K562 (cell line): ENCODE measurements at regions not wholly inside any gene's neighbourhood (a gene's known extent, or its start where the extent isn't known, plus 50 kb on each side); places are given as distances from the start of the nearest gene placed in this dataset.

Experiments
- ATAC-seq: fragments of 200-7000 bp; cut with Tn5 transposase; 3 replicates; pipeline ENCODE4 v1.9.1; 2020; ENCODE audit warnings: moderate library complexity
- BruUV-seq: library from RNA; stranded (reverse); fragments of 400-500 nt; replicated peaks from 2 replicates; lab custom pipeline; 2021; lab: Mats Ljungman, UMichigan
- CTCF ChIA-PET: fragments of 300-600 bp; formaldehyde crosslinking; extraction: SDS; loops from one replicate; lab custom pipeline; 2021; ENCODE audit warnings: low intra/inter-chr PET ratio; lab: Yijun Ruan, JAX
- POLR2A ChIA-PET: fragments of 300-600, 350-650 bp; sonication (Branson Sonifier 250); formaldehyde crosslinking; extraction: SDS; loops from one replicate; lab custom pipeline; 2021; ENCODE audit warnings: antibody characterized with exemption, inconsistent platforms; lab: Yijun Ruan, JAX
- DNase-seq, 4 experiments: peaks; one replicate each; pipeline versions ENCODE4 v3.0.0 to v3.0.0-alpha.2; 2011 to 2018; ENCODE audit warnings: low spot score in 3 of 4, mixed read lengths in 3 of 4; ENCODE audit errors: extremely low read depth in 1 of 4
- FAIRE-seq: peaks from 2 replicates; lab custom pipeline; 2011; peaks lifted over from hg19 to GRCh38; lab: Jason Lieb, UNC
- H2AFZ ChIP-seq: 2 replicates; pipeline ENCODE4 v1.6.0; 2011; ENCODE audit warnings: low read depth, low read length, control low read depth, inconsistent platforms
- H3K27ac ChIP-seq: fragments of 200-600 bp; 3 replicates; pipeline ENCODE4 v1.8.0; 2011; ENCODE audit warnings: low read depth, mild to moderate bottlenecking, control low read depth, inconsistent platforms, low read length, moderate library complexity, mixed read lengths; ENCODE audit errors: extremely low read depth
- H3K27me3 ChIP-seq, 2 experiments: fragments of 300-600 bp in 1 of 2; 2 replicates in 1 of 2; 3 replicates in 1 of 2; pipeline versions ENCODE4 v1.6.0 to v1.8.0; 2011; ENCODE audit warnings: inconsistent platforms in 2 of 2, low read length in 2 of 2, mild to moderate bottlenecking in 1 of 2, mixed read lengths in 1 of 2, moderate library complexity in 1 of 2; ENCODE audit not compliant: control insufficient read depth in 2 of 2, insufficient read depth in 2 of 2
- H3K36me3 ChIP-seq: fragments of 300-600 bp; 3 replicates; pipeline ENCODE4 v1.8.0; 2011; ENCODE audit warnings: mild to moderate bottlenecking, low read length, inconsistent platforms; ENCODE audit not compliant: control insufficient read depth, insufficient read depth
- H3K4me1 ChIP-seq, 2 experiments: fragments of 200-600 bp in 1 of 2; replicated peaks in 1 of 2; 2 replicates in 1 of 2; 3 replicates in 1 of 2; pipeline versions ENCODE4 v1.5.1 to v1.8.0; 2011; ENCODE audit warnings: inconsistent platforms in 2 of 2, low read length in 2 of 2, mild to moderate bottlenecking in 1 of 2, mixed read lengths in 1 of 2, moderate library complexity in 1 of 2; ENCODE audit not compliant: control insufficient read depth in 2 of 2, insufficient read depth in 2 of 2
- H3K4me2 ChIP-seq: 2 replicates; pipeline ENCODE4 v1.6.1; 2011; ENCODE audit warnings: low read length, control low read depth, inconsistent platforms, mixed read lengths; ENCODE audit not compliant: insufficient read depth
- H3K4me3 ChIP-seq: fragments of 200-600 bp; sonication (generic), shearing (Covaris generic); 2 replicates; pipeline ENCODE4 v1.5.1; 2016; ENCODE audit warnings: control low read depth, inconsistent platforms
- H3K79me2 ChIP-seq: fragments of 200-600 bp; 3 replicates; pipeline ENCODE4 v1.8.0; 2011; ENCODE audit warnings: low read length, inconsistent platforms; ENCODE audit not compliant: control insufficient read depth, insufficient read depth
- H3K9ac ChIP-seq, 2 experiments: 2 replicates each; pipeline versions ENCODE4 v1.6.0 to v1.6.1; 2011; ENCODE audit warnings: low read depth in 2 of 2, low read length in 2 of 2, control low read depth in 1 of 2, inconsistent platforms in 1 of 2, mild to moderate bottlenecking in 1 of 2, mixed read lengths in 1 of 2; ENCODE audit not compliant: insufficient read depth in 1 of 2
- H3K9me1 ChIP-seq: one replicate; pipeline ENCODE4 v1.6.0; 2011; ENCODE audit warnings: inconsistent platforms, mild to moderate bottlenecking, low read length, moderate library complexity; ENCODE audit not compliant: control insufficient read depth, insufficient read depth
- H3K9me3 ChIP-seq: replicated peaks from 2 replicates; pipeline ENCODE4 v1.5.1; 2011; ENCODE audit warnings: low read depth, low read length, inconsistent platforms; ENCODE audit not compliant: control insufficient read depth, insufficient read depth
- H4K20me1 ChIP-seq: replicated peaks from 2 replicates; pipeline ENCODE4 v1.6.1; 2011; ENCODE audit warnings: low read length, inconsistent platforms, mixed read lengths; ENCODE audit not compliant: control insufficient read depth, insufficient read depth
- HIVEP1 ChIP-seq: fragments of 250-450 bp; sonication (Bioruptor Pico); IDR thresholded peaks from 2 replicates; pipeline ENCODE4 v1.4.0; 2020; ENCODE audit warnings: mild to moderate bottlenecking
- KHSRP ChIP-seq: fragments of 450-650 bp; IDR thresholded peaks from 2 replicates; pipeline ENCODE4 v1.6.1; 2017
- MAFF ChIP-seq: IDR thresholded peaks from 2 replicates; pipeline ENCODE4 v1.6.1; 2012; ENCODE audit warnings: low read length, improper control_type of control experiment
- MAFG ChIP-seq: fragments of 450-650 bp; conservative IDR thresholded peaks from 2 replicates; pipeline ENCODE4 v1.6.1; 2016; ENCODE audit warnings: missing genetic modification characterization, missing compliant biosample characterization
- NBN ChIP-seq: fragments of 450-650 bp; IDR thresholded peaks from 2 replicates; pipeline ENCODE4 v1.6.1; 2016; ENCODE audit warnings: low read depth, mild to moderate bottlenecking
- NUFIP1 ChIP-seq: fragments of 450-650 bp; IDR thresholded peaks from 2 replicates; pipeline ENCODE4 v1.6.1; 2018; ENCODE audit not compliant: partially characterized antibody
- RBFOX2 ChIP-seq: fragments of 200-400 bp; formaldehyde crosslinking; IDR thresholded peaks from 2 replicates; pipeline ENCODE4 v1.6.1; 2017; ENCODE audit warnings: low read depth, mild to moderate bottlenecking, low read length, moderate library complexity
- RFX1 ChIP-seq: fragments of 450-650 bp; IDR thresholded peaks from 2 replicates; pipeline ENCODE4 v1.6.1; 2016; ENCODE audit warnings: mild to moderate bottlenecking, moderate library complexity
- RHOXF2B ChIP-seq: fragments of 250-450 bp; sonication (Bioruptor Pico); conservative IDR thresholded peaks from 2 replicates; pipeline ENCODE4 v1.5.1; 2021
- WGBS: fragments of 100-300 bp; shearing (Covaris generic); methylation state at CpG from one replicate; pipeline ENCODE4 v1.1.6; 2016; ENCODE audit warnings: low coverage, mixed read lengths; ENCODE audit not compliant: insufficient coverage; ENCODE audit errors: missing lambda C conversion rate; 5-methylcytosine and 5-hydroxymethylcytosine counted together
- in situ Hi-C: fragments of 300-500 bp; cut with MboI; formaldehyde crosslinking; loops from 4 replicates; pipeline ENCODE4 v1.15.0; 2018; ENCODE audit warnings: inconsistent platforms, mixed read lengths
- intact Hi-C: fragments of 100-400 bp; cut with micrococcal nuclease; formaldehyde crosslinking; loops from 2 replicates; pipeline ENCODE4 v1.14.2; 2022
- TF ChIP-seq, protein P1 (sequence below): fragments of 450-650 bp; formaldehyde crosslinking; IDR thresholded peaks from 2 replicates; pipeline ENCODE4 v1.4.0; 2020; ENCODE audit warnings: mild to moderate bottlenecking, moderate library complexity

DNA sequence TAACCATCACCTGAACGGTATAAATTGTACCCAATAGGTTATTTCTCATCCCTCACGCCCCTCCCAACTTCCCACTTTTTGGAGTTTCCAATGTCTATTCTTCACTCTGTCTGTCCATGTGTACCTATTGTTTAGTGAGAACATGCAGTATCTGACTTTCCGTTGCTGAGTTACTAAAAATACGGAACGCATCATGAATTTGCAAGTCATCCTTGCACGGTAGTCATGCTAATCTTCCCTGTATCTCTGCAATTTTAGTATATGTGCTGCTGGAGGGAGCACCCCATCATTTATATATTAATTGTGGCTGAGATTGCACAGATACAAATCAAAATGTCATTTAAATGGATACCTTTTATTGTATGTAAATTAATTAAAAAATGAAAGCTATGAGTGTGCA, 75.7 kb upstream of the SFMBT2 start (continued):
- TF ChIP-seq KHSRP: no peak
- peak; percentile 91 for TF ChIP-seq MAFG
- TF ChIP-seq NBN: no peak
- peak; percentile 60; the same call in 1 of the 2 replicates for TF ChIP-seq MAFF
- no peak for TF ChIP-seq RHOXF2B (CRISPR knock-in tag)
- TF ChIP-seq HIVEP1 (CRISPR knock-in tag): no peak
- no peak for TF ChIP-seq RBFOX2

DNA sequence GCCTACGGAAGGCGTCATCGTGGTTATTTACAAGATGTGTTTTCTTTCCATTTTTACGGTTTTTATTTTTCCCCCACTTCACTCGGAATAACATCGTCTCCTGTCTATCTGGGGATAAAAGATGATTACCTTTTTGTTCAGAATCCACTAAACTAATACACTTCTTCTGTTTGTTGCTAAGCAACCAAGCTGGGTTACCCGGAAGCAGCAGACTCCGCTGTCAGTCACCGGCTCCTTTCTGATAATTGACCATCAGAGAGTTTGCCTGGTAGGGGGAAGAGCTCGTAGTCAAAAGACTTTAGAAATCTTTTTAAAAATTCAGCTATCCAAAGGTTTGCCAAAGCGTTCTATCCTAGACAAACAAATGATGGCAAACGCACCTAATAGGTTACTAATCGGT, 75.0 kb upstream of the SFMBT2 start:
- CTCF ChIA-PET: no interaction called here
- no peaks in the 10 kb centered on the region for H3K4me1 ChIP-seq
- intact Hi-C loops: no loop called here

More for the DNA sequence above, 75.0 kb upstream of the SFMBT2 start:
- H3K27ac ChIP-seq: no peak overlapping the region
- no peak overlapping the region for H3K4me3 ChIP-seq
- no peaks in the 10 kb centered on the region for H3K36me3 ChIP-seq
- POLR2A ChIA-PET: interaction anchor here (0.6 to 1.1 kb wide), 3 partner anchors 16 to 906 kb away, joined by 3 read pairs; no protein-coding TSS in a partner anchor
- BruUV-seq: no TSS peak
- FAIRE-seq (no peak), DNase-seq (no peak), ATAC-seq (no peak)
- H3K27me3 ChIP-seq: peaks cover 27 to 33% of the 10 kb centered on the region in 2 experiments
- no peak overlapping the region for H3K4me2 ChIP-seq
- TF ChIP-seq RFX1 (peak; percentile 77), NUFIP1 (no peak)
- TF ChIP-seq, protein P1, sequence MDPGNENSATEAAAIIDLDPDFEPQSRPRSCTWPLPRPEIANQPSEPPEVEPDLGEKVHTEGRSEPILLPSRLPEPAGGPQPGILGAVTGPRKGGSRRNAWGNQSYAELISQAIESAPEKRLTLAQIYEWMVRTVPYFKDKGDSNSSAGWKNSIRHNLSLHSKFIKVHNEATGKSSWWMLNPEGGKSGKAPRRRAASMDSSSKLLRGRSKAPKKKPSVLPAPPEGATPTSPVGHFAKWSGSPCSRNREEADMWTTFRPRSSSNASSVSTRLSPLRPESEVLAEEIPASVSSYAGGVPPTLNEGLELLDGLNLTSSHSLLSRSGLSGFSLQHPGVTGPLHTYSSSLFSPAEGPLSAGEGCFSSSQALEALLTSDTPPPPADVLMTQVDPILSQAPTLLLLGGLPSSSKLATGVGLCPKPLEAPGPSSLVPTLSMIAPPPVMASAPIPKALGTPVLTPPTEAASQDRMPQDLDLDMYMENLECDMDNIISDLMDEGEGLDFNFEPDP (CRISPR knock-in tag): no peak
- WGBS: 4% methylated on average over 13 of the region's 13 CpGs
- in situ Hi-C loops: no loop called here
- no peak overlapping the region for H2AFZ ChIP-seq
- H3K9me3 ChIP-seq: no peaks in the 10 kb centered on the region
- H4K20me1 ChIP-seq: no peaks in the 10 kb centered on the region; the same call in 1 of the 2 replicates
- H3K9ac ChIP-seq: no peak overlapping the region
- no peaks in the 10 kb centered on the region for H3K79me2 ChIP-seq
- H3K9me1 ChIP-seq: no peaks in the 10 kb centered on the region
